GM12874 (cell line): ENCODE measurements at regions not wholly inside any gene's neighbourhood (a gene's known extent, or its start where the extent isn't known, plus 50 kb on each side); places are given as distances from the start of the nearest gene placed in this dataset.

Experiments
- TF ChIP-seq, protein P1 (sequence below): IDR thresholded peaks from 2 replicates; pipeline ENCODE4 v1.5.1; 2011; ENCODE audit warnings: low read depth, mild to moderate bottlenecking, control low read depth, low read length, moderate library complexity; ENCODE audit not compliant: insufficient read depth

- TF ChIP-seq, protein P1, sequence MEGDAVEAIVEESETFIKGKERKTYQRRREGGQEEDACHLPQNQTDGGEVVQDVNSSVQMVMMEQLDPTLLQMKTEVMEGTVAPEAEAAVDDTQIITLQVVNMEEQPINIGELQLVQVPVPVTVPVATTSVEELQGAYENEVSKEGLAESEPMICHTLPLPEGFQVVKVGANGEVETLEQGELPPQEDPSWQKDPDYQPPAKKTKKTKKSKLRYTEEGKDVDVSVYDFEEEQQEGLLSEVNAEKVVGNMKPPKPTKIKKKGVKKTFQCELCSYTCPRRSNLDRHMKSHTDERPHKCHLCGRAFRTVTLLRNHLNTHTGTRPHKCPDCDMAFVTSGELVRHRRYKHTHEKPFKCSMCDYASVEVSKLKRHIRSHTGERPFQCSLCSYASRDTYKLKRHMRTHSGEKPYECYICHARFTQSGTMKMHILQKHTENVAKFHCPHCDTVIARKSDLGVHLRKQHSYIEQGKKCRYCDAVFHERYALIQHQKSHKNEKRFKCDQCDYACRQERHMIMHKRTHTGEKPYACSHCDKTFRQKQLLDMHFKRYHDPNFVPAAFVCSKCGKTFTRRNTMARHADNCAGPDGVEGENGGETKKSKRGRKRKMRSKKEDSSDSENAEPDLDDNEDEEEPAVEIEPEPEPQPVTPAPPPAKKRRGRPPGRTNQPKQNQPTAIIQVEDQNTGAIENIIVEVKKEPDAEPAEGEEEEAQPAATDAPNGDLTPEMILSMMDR, result no peak
Observed at GRCh38 chr9:588981-589380, 252.5 kb upstream of the DMRT1 start.

DNA sequence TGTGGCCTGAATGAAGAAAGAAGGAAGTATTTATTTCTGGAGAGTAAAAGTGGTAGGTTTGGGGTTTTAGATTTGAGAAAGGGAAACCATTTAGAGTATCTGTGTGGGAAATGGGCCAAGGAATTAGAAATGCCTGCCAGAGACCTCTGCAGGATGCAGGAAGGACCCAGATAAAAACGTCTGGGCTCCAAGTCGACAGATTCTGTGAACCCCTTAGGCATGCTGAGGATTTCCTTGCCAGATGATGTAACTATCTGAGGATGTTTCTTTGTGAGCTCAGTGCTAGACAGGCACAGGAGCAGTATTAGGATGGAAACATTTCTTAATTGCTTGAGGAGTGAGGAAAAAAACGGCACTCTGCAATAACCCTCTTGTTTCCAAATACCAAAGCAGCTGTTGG is 251.8 kb upstream of the DMRT1 start:
- TF ChIP-seq, protein P1, result no peak

GRCh38 chr9:591292-591691 is 250.2 kb upstream of the DMRT1 start:
- TF ChIP-seq, protein P1, result no peak

- TF ChIP-seq, protein P1, result no peak
Observed at GRCh38 chr9:592225-592624, 249.3 kb upstream of the DMRT1 start.

- TF ChIP-seq, protein P1, result no peak
Observed at GRCh38 chr9:592733-593132, 248.8 kb upstream of the DMRT1 start.

- TF ChIP-seq, protein P1, result no peak
Observed at GRCh38 chr9:593809-594208, 247.7 kb upstream of the DMRT1 start.

DNA sequence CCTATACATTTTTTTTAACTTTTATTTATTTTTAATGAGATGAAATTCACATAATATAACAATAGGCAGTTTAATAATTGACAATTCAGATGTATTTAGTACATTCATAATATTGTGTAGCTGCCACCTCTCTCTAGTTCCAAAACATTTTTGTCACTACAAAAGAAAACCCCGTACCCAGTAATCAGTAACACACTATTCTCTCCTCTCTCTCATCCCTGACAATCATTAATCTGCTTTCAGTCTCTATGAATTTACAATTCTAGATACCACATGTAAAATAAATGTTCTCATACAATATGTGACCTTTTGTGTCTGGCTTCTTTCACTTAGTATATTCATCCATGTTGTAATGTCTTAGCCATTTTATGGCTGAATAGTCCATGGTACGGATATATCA is 244.8 kb upstream of the DMRT1 start:
- TF ChIP-seq, protein P1, result no peak

DNA sequence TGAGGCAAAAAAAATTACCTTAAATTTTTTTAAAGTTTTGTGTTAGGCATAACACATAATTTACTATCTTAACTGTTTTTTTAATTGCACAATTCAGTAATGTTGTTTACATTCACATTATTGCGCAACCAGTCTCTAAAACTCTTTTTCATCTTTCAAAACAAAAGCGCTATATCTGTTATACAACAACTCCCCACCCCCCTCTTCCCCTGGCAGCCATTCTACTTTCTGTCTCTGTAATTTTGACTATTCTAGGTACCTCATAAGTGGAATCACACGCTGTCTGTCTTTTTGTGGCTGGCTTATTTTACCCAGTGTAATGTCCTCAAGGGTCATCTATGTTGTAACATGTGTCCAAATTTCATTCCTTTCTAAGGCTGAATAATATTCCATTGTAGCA is 241.5 kb upstream of the DMRT1 start:
- TF ChIP-seq, protein P1, result no peak
